HEK293T (cell line): ENCODE measurements at regions not wholly inside any gene's neighbourhood (a gene's known extent, or its start where the extent isn't known, plus 50 kb on each side); places are given as distances from the start of the nearest gene placed in this dataset.
"Not testable (repeated sequence)": the region's sequence is repeated elsewhere in the genome, so short reads cannot be mapped to it uniquely, and the experiment has no call there.

Experiments
- CTCF ChIA-PET: fragments of 350-600 bp; formaldehyde crosslinking; extraction: SDS; loops from one replicate; lab custom pipeline; 2021; ENCODE audit warnings: antibody characterized with exemption, inconsistent platforms; lab: Yijun Ruan, JAX
- POLR2A ChIA-PET: fragments of 350-600 bp; formaldehyde crosslinking; extraction: SDS; loops from one replicate; lab custom pipeline; 2020; ENCODE audit warnings: antibody characterized with exemption, inconsistent platforms; lab: Yijun Ruan, JAX
- DNase-seq: peaks from one replicate; pipeline ENCODE4 v3.0.0; 2012; ENCODE audit warnings: mixed read lengths; ENCODE audit errors: extremely low spot score
- ARNT ChIP-seq: fragments of 450-650 bp; IDR thresholded peaks from 2 replicates; pipeline ENCODE4 v1.6.1; 2017; ENCODE audit warnings: mild to moderate bottlenecking
- BHLHE40 ChIP-seq: fragments of 450-650 bp; IDR thresholded peaks from 2 replicates; pipeline ENCODE4 v1.6.1; 2016; ENCODE audit warnings: mild to moderate bottlenecking, moderate library complexity, borderline replicate concordance
- CTBP1 ChIP-seq: fragments of 450-650 bp; IDR thresholded peaks from 2 replicates; pipeline ENCODE4 v1.6.1; 2016; ENCODE audit warnings: borderline replicate concordance
- ELF4 ChIP-seq: fragments of 450-650 bp; IDR thresholded peaks from 2 replicates; pipeline ENCODE4 v1.6.1; 2017; ENCODE audit warnings: antibody characterized with exemption
- FOXA1 ChIP-seq: fragments of 450-650 bp; IDR thresholded peaks from 2 replicates; pipeline ENCODE4 v1.6.1; 2016; ENCODE audit warnings: mild to moderate bottlenecking
- FOXK2 ChIP-seq: fragments of 450-650 bp; IDR thresholded peaks from 2 replicates; pipeline ENCODE4 v1.6.1; 2016; ENCODE audit warnings: mild to moderate bottlenecking
- FOXM1 ChIP-seq: fragments of 450-650 bp; IDR thresholded peaks from 2 replicates; pipeline ENCODE4 v1.6.1; 2017; ENCODE audit warnings: mild to moderate bottlenecking, borderline replicate concordance
- HDGF ChIP-seq: fragments of 450-650 bp; IDR thresholded peaks from 2 replicates; pipeline ENCODE4 v1.6.1; 2017; ENCODE audit warnings: antibody characterized with exemption, borderline replicate concordance
- L3MBTL2 ChIP-seq: fragments of 450-650 bp; conservative IDR thresholded peaks from 2 replicates; pipeline ENCODE4 v1.6.1; 2016; ENCODE audit warnings: mild to moderate bottlenecking
- LEF1 ChIP-seq: fragments of 450-650 bp; IDR thresholded peaks from 2 replicates; pipeline ENCODE4 v1.6.1; 2017; ENCODE audit warnings: mild to moderate bottlenecking, borderline replicate concordance
- NFRKB ChIP-seq: fragments of 450-650 bp; IDR thresholded peaks from 2 replicates; pipeline ENCODE4 v1.6.1; 2016; ENCODE audit warnings: mild to moderate bottlenecking, moderate library complexity
- SP1 ChIP-seq: fragments of 450-650 bp; IDR thresholded peaks from 2 replicates; pipeline ENCODE4 v1.6.1; 2017
- SUZ12 ChIP-seq: fragments of 450-650 bp; IDR thresholded peaks from 2 replicates; pipeline ENCODE4 v1.6.1; 2016; ENCODE audit warnings: mild to moderate bottlenecking
- TARDBP ChIP-seq: fragments of 450-650 bp; IDR thresholded peaks from 2 replicates; pipeline ENCODE4 v1.6.1; 2016
- ZNF384 ChIP-seq: fragments of 450-650 bp; IDR thresholded peaks from 2 replicates; pipeline ENCODE4 v1.6.1; 2016
- TF ChIP-seq, protein P1 (sequence below): fragments of 450-650 bp; IDR thresholded peaks from 2 replicates; pipeline ENCODE4 v1.6.1; 2016

DNA sequence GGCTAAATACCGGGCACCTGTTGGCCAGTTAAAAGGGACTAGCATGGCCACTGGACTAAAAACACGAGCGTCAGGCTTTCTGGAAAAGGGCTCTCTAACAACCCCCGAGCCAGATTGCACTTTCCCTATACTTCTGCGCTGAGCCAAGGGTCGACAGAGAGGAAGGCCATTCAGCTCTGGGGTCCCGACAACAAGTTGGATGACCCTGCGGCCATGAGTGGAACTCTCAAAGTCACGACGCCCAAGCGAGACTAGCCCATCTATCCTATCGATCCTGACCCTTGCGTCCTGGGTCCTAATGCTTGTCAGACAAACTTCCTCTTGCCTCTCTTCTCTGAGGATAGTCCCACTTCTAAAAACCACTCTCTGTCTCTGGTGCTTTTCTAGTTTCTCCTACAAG, 99.9 kb upstream of the PRDX6 start:
- TF ChIP-seq ELF4: no peak
- TF ChIP-seq ARNT: no peak
- no peak for TF ChIP-seq BHLHE40
- no peak for TF ChIP-seq CTBP1
- no peak for TF ChIP-seq SP1
- POLR2A ChIA-PET: no interaction called here
- CTCF ChIA-PET: no interaction called here
- DNase-seq: no peak

- TF ChIP-seq FOXA1: no peak
- TF ChIP-seq L3MBTL2: no peak
- no peak for TF ChIP-seq LEF1
- CTCF ChIA-PET: no interaction called here
- POLR2A ChIA-PET: no interaction called here
- DNase-seq: no peak
These were observed 93.8 kb upstream of the PRDX6 start for GRCh38 chr1:173383351-173383750.

GRCh38 chr1:173388352-173388751, 88.8 kb upstream of the PRDX6 start:
- no peak for DNase-seq
- ChIA-PET POLR2A (no interaction called here), CTCF (no interaction called here)
- no peak for TF ChIP-seq TARDBP
- TF ChIP-seq SP1: no peak
- TF ChIP-seq, protein P1, sequence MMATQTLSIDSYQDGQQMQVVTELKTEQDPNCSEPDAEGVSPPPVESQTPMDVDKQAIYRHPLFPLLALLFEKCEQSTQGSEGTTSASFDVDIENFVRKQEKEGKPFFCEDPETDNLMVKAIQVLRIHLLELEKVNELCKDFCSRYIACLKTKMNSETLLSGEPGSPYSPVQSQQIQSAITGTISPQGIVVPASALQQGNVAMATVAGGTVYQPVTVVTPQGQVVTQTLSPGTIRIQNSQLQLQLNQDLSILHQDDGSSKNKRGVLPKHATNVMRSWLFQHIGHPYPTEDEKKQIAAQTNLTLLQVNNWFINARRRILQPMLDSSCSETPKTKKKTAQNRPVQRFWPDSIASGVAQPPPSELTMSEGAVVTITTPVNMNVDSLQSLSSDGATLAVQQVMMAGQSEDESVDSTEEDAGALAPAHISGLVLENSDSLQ: no peak
- no peak for TF ChIP-seq SUZ12
- TF ChIP-seq FOXM1: no peak
- TF ChIP-seq ELF4: no peak
- no peak for TF ChIP-seq FOXK2
- TF ChIP-seq L3MBTL2: no peak
- TF ChIP-seq ARNT: no peak
- TF ChIP-seq NFRKB: no peak
- TF ChIP-seq HDGF: no peak
- TF ChIP-seq CTBP1: no peak

DNA sequence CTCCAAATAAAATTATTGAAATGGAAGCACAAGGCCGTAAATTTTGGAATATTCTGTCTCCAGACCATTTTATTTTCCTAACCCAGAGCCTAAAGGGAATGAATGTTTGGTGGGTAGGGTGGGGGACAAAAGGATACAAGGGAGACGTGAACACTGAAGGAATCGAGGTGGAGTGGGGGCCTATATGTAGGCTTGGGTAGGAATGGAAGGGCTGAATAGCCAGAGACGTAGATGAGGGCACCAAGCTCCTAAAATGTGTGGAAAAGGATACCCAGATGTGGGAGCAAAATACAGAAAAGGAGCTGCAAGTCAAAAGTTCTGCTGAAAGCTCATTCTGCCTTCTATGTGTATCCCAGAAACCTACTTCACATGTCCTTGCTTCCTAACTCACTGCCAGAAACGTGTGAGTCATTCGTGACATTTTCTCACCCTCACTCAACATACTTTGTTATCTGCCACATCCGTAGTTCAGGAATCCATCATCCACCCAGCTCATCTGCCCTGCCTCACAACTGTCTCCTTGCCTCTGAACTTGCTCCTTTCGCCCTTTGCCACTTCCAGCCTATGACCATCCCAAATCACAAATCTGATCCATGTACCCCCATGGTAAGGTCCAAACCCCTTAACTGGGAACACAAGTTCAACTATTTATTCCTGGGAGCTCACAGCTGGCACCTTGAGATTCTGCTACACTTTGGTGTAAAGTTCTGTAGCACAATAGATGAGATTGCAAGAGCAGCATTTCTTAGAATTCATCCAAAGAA, 84.1 kb upstream of the PRDX6 start:
- POLR2A ChIA-PET: no interaction called here
- CTCF ChIA-PET: no interaction called here
- TF ChIP-seq, protein P1: no peak
- TF ChIP-seq HDGF: no peak
- no peak for TF ChIP-seq CTBP1
- no peak for TF ChIP-seq BHLHE40
- no peak for TF ChIP-seq TARDBP
- TF ChIP-seq ZNF384: no peak
- TF ChIP-seq SUZ12: no peak
- no peak for TF ChIP-seq LEF1
- TF ChIP-seq FOXK2: no peak
- TF ChIP-seq SP1: no peak
- TF ChIP-seq NFRKB: no peak
- TF ChIP-seq ARNT: no peak
- no peak for TF ChIP-seq L3MBTL2
- no peak for TF ChIP-seq FOXA1
- no peak for TF ChIP-seq ELF4
- DNase-seq: no peak

GRCh38 chr1:173393659-173394000, 83.5 kb upstream of the PRDX6 start:
- POLR2A ChIA-PET: no interaction called here
- DNase-seq: no peak
- TF ChIP-seq SUZ12 (no peak), FOXK2 (no peak), HDGF (no peak), ELF4 (no peak), L3MBTL2 (no peak), TARDBP (no peak), BHLHE40 (no peak), ARNT (no peak), FOXM1 (no peak), ZNF384 (no peak)
- CTCF ChIA-PET: no interaction called here

- POLR2A ChIA-PET, DNase-seq, CTCF ChIA-PET: not testable (repeated sequence)
These were observed 82.3 kb upstream of the PRDX6 start for GRCh38 chr1:173394813-173395212.

DNA sequence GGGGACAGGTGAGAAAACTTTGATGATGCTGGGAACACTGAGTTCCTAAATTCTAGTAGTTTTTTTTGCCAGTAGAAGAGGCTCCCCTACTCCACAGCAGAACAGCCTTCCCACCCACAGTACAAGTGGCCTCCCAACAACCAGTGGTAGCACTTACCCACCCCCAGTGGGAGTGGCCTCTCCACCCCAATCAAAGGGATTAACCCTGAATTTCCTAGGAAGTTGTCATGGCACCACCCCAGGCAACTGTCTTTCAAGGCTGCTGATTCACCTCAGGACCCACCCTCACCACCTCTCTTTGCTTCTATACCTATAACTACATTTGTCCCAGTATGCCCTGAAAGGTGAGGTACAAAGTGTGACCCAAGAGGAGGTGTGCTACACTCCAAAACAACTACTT, 81.4 kb upstream of the PRDX6 start:
- ChIA-PET POLR2A (no interaction called here), CTCF (no interaction called here)
- no peak for TF ChIP-seq L3MBTL2
- TF ChIP-seq TARDBP: no peak
- no peak for TF ChIP-seq CTBP1
- no peak for TF ChIP-seq HDGF
- TF ChIP-seq ELF4: no peak
- no peak for TF ChIP-seq BHLHE40
- TF ChIP-seq NFRKB: no peak
- TF ChIP-seq LEF1: no peak
- TF ChIP-seq SUZ12: no peak
- TF ChIP-seq SP1: no peak
- TF ChIP-seq ARNT: no peak
- no peak for TF ChIP-seq ZNF384
- TF ChIP-seq, protein P1: no peak
- no peak for TF ChIP-seq FOXA1
- no peak for TF ChIP-seq FOXK2
- no peak for DNase-seq
